ENCODE measurements at regions not wholly inside any gene's neighbourhood (a gene's known extent, or its start where the extent isn't known, plus 50 kb on each side); places are given as distances from the start of the nearest gene placed in this dataset.
"Not testable (repeated sequence)": the region's sequence is repeated elsewhere in the genome, so short reads cannot be mapped to it uniquely, and the experiment has no call there.

DNA sequence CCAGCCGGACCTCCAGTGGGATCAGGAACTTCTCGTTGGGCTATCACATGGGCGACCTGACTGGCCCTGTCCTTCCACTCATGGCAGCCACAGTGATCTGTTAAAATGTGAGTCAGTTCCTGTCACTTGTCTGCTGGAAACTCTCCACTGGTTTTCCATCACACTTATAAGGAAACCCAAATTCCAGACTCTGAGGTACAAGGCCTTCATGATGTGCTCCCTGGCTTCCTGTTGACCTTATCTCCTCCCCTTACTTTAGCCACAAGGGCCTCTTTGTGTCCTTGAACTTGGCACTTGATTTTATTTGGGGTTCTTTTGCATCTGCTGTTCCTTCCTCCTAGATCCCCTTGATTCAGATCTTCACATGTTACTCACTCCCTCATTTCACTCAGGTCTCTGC is 96.8 kb downstream of the TENT5C start:
- DNase-seq (ENCODE audit: insufficient read length, low spot score) (no peak), FAIRE-seq (no peak)

- no peak for FAIRE-seq
- DNase-seq (ENCODE audit: insufficient read length, low spot score), result no peak
Observed at GRCh38 chr1:117707371-117707770, 101.5 kb downstream of the TENT5C start.

GRCh38 chr1:117708323-117709248 is 102.7 kb downstream of the TENT5C start:
- DNase-seq (ENCODE audit: insufficient read length, low spot score) (no peak), FAIRE-seq (no peak)

DNA sequence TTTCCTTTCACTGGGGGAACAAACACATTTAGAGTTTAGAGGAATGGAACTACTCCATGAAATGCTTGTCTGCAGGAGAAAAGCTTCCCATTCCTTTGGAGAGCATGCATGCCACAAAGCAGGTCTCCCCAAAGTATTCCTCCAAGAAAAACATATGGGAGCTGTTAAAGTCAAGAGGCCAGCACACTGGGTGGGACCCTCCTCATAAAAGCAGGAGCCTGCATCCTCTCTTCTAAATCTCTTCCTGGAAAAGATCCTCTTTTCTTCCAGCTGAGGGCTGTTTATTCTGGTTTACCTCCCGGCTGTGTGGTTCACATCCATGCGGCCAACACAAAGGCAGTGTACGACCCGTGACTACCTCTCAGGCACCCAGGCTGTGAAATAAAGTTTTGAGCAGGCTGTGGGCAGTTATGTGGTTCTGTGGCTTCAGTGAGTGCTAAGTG is 103.4 kb downstream of the TENT5C start:
- FAIRE-seq, result no peak

GRCh38 chr1:117710710-117711109 is 104.9 kb downstream of the TENT5C start:
- FAIRE-seq, result no peak
- DNase-seq (ENCODE audit: insufficient read length, low spot score), result no peak

More for the DNA sequence above, 103.4 kb downstream of the TENT5C start:
- no peak for DNase-seq (ENCODE audit: insufficient read length, low spot score)

DNA sequence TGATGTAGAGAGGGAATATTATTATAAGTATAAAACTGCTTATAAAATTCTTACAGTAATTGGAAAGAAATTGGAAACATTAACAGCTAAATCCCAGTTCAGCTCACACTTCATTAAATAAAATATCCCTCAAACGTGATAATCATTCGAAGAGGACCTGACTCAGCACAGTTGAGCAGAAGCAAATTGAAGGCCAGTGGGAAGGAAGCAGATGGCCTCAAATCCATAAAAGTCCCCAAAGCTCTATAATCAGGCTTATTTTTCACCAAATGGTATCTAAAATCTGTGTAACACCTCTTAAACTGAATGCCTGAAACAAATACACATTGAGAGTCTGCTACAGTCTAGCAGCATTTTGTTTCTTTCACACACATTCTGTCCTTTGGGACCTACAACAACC is 106.8 kb downstream of the TENT5C start:
- DNase-seq (ENCODE audit: insufficient read length, low spot score) (no peak), FAIRE-seq (no peak)

DNA sequence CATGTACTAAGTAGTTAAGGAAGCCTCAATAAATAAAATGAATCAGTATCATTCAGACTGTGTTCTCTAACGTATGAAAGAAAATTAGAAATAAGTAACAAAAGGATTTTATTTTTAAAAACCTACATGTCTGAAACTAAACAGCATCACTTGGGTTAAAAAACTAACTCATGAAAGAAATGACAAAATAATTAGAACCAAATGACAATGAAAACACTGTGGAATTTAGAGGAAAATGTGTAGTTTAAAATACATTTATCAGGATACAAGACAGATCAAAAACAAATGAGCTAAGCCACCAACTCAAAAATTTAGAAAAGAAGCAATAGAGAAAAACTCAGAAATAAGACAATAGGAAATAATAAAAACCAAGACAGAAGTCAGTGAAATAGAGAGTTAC is 108.7 kb downstream of the TENT5C start:
- no peak for DNase-seq (ENCODE audit: insufficient read length, low spot score)
- FAIRE-seq, result no peak

GRCh38 chr1:117716030-117716429 is 110.2 kb downstream of the TENT5C start:
- FAIRE-seq; DNase-seq (ENCODE audit: insufficient read length, low spot score): not testable (repeated sequence)

DNA sequence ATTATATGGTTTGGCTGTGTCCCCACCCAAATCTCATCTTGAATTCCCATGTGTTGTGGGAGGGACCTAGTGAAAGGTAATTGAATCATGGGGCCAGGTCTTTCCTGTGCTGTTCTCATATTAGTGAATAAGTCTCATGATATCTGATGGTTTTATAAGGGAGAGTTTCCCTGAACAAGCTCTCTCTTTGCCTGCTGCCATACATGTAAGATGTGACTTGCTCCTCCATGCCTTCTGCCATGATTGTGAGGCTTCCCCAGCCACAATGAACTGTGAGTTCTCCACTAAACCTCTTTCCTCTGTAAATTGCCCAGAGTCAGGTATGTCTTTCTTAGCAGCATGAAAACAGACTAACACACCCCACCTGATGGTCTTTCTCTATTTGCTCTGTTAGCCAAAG is 112.1 kb downstream of the TENT5C start:
- not testable (repeated sequence) for DNase-seq (ENCODE audit: insufficient read length, low spot score); FAIRE-seq

DNA sequence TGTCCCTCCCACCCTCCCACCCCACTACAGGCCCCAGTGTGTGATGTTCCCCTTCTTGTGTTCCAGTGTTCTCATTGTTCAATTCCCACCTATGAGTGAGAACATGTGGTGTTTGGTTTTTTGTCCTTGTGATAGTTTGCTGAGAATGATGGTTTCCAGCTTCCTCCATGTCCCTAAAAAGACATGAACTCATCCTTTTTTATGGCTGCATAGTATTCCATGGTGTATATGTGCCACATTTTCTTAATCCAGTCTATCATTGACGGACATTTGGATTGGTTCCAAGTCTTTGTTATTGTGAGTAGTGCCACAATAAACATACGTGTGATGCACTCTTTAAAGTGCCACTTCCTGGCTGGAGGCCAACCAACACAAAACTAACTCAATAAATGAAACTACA is 112.7 kb downstream of the TENT5C start:
- FAIRE-seq; DNase-seq (ENCODE audit: insufficient read length, low spot score): not testable (repeated sequence)

DNA sequence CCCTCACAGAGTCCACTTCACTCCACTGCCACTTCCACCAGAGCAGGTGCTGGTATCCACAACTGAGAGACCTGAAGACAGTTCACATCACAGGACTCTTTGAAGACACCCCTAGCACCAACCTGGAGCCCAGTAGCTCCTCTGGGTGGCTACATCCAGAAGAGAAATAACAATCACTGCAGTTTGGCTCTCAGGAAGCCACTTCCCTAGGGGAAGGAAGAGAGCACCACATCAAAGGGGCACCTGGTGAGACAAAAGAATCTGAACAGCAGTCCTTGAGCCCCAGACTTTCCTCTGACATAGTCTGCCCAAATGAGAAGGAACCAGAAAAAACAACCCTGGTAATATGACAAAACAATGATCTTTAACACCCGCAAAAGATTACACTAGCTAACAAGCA is 113.2 kb downstream of the TENT5C start:
- DNase-seq (ENCODE audit: insufficient read length, low spot score), result no peak
- FAIRE-seq, result no peak

- DNase-seq (ENCODE audit: insufficient read length, low spot score), result no peak
Observed at GRCh38 chr1:117732065-117732797, 126.4 kb downstream of the TENT5C start.

GRCh38 chr1:117732956-117733355 is 127.1 kb downstream of the TENT5C start:
- FAIRE-seq (no peak), DNase-seq (ENCODE audit: insufficient read length, low spot score) (no peak)

More at GRCh38 chr1:117732065-117732797, 126.4 kb downstream of the TENT5C start:
- no peak for FAIRE-seq

DNA sequence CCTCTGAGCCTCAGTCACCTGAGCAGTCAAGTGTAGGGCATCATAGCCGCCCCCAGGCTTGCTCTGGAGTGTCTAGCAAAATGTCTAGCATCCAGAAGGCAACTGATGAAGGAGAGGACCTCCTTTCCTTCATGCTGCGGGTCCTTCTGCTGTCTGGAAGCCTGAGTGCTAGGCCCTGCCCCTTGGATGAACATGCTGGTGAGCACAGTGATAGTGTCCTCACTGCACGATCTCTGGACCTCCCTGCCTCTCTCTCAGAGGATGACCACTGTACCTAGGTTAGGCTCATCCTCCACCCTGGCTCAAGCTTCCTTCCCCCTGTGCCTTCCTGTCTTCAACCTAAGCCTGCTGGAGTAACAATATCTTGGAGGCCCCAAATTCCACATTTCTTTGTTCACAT is 128.6 kb downstream of the TENT5C start:
- FAIRE-seq (no peak), DNase-seq (ENCODE audit: insufficient read length, low spot score) (no peak)

DNA sequence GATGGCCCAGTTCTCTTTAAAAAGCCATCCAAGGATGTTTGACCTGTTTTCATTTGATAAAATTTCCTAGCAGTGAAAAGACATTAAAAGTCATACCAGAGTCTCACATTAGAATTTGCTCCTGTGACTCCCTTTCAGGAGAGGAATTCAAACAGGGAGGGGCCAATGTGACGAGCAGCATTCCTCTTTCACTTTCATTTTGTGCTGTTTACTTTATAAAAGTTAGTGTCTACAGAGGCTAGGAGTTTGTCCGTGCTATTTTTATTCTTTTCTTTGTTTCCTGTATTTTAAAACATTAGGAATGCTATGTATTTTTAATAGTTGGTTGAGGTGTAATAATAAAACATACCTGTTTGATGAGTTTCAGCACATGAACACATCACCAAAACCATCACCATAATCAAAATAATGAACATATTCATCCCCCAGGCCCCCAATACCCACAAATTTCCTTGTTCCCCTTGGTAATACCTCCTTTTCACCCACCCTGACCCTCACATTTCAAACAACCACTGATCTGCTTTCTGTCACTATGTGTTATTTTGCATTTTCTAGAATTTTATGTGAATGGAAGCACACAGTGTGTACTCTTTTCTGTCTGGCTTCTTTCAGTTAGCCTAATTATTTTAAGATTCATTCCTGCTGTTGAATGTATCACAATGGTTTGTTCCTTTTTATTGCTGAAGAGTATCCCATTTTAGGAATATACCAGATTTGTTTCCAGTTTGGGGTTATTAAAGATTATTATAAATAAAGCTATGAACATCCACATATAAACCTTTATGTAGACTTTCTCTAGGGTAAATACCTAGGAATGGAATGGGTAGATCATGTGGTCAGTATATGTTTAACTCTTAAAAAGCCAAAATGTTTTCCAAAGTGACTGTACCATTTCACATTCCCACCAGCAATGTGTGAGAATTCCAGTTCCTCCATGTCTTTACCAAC is 129.5 kb downstream of the TENT5C start:
- DNase-seq (ENCODE audit: insufficient read length, low spot score) (peak; percentile 36), FAIRE-seq (peak; percentile 87)

DNA sequence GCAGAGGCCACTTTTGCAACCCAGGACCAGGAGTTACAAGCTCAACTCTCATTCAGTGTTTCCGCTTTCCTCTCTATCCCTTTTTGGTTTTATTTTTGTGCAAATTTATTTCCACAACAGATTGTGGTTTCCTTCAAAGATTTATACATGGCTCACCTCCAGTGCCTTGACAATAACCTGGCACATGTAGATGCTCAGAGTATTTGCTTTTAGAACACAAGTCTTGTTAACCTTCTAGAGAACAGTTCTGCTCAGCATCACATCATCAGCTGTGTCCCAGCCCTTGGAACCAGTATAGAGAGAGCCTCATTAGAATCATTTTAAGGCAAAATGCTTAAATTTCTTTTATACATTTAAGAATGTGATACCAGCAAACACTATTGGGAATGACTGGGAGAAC is 133.7 kb downstream of the TENT5C start:
- DNase-seq (ENCODE audit: insufficient read length, low spot score) (no peak), FAIRE-seq (no peak)

GRCh38 chr1:117740496-117740895 is 134.6 kb downstream of the TENT5C start:
- FAIRE-seq (no peak), DNase-seq (ENCODE audit: insufficient read length, low spot score) (no peak)

GRCh38 chr1:117746565-117746964 is 140.7 kb downstream of the TENT5C start:
- not testable (repeated sequence) for FAIRE-seq; DNase-seq (ENCODE audit: insufficient read length, low spot score)

DNA sequence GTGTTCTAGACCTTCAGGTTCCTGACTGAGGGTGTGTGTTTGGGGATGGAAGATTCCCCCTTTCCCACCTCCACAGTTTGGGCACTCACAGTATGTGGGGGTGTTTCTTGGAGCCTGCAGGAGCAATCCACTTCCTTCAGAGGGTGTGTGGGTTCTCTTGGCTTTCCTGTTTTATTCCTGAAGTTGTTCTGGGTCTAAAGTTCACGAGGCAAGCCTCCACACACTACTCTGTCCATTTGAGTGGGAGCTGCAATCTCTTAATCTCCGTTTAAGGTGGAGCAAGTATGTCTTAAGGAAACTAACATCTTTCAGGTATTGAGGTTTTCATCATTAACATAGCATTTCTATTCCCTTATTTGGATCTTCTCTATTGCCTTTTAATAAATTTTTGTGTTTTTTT is 141.8 kb downstream of the TENT5C start:
- no peak for FAIRE-seq
- no peak for DNase-seq (ENCODE audit: insufficient read length, low spot score)

- DNase-seq (ENCODE audit: insufficient read length, low spot score) (no peak), FAIRE-seq (no peak)
Observed at GRCh38 chr1:117751321-117751720, 145.5 kb downstream of the TENT5C start.

All from GM19239 (cell line).